OCI-LY3 (cell line): ENCODE measurements at regions not wholly inside any gene's neighbourhood (a gene's known extent, or its start where the extent isn't known, plus 50 kb on each side); places are given as distances from the start of the nearest gene placed in this dataset.

ENCODE experiments used
- H2AFZ ChIP-seq: fragments of 200-600, 300-600 bp; shearing (Covaris generic); 2 replicates; pipeline ENCODE4 v1.6.0; 2014; ENCODE audit warnings: antibody characterized with exemption, low read depth, low read length
- H3K27ac ChIP-seq: fragments of 200-600, 300-600 bp; sonication (generic); 2 replicates; pipeline ENCODE4 v1.5.1; 2014; ENCODE audit warnings: mild to moderate bottlenecking, low read length, moderate library complexity, mixed read lengths
- H3K27me3 ChIP-seq: fragments of 200-600, 300-600 bp; sonication (generic); 2 replicates; pipeline ENCODE4 v1.6.1; 2014; ENCODE audit warnings: low read depth, low read length, mixed read lengths
- H3K36me3 ChIP-seq: fragments of 200-600, 300-600 bp; sonication (generic); replicated peaks from 2 replicates; pipeline ENCODE3; 2014; ENCODE audit warnings: low read depth, low read length, mixed read lengths
- H3K4me1 ChIP-seq: fragments of 300-600, 200-600 bp; sonication (generic); 2 replicates; pipeline ENCODE4 v1.6.1; 2014; ENCODE audit warnings: low read length, mixed read lengths
- H3K4me2 ChIP-seq: fragments of 200-600, 300-600 bp; sonication (generic); 2 replicates; pipeline ENCODE4 v1.6.1; 2014; ENCODE audit warnings: low read length, mixed read lengths
- H3K4me3 ChIP-seq: fragments of 300-600, 200-600 bp; sonication (generic); 2 replicates; pipeline ENCODE4 v1.5.1; 2014; ENCODE audit warnings: antibody characterized with exemption, mild to moderate bottlenecking, low read length, moderate library complexity
- H3K79me2 ChIP-seq: fragments of 300-600, 200-600 bp; shearing (Covaris generic); 2 replicates; pipeline ENCODE4 v1.6.1; 2014; ENCODE audit warnings: mild to moderate bottlenecking, low read length, mixed read lengths
- H3K9ac ChIP-seq: fragments of 300-600, 200-600 bp; shearing (Covaris generic); 2 replicates; pipeline ENCODE4 v1.6.0; 2014; ENCODE audit warnings: mild to moderate bottlenecking, low read length, moderate library complexity
- H3K9me3 ChIP-seq: fragments of 200-600, 300-600 bp; shearing (Covaris generic); 2 replicates; pipeline ENCODE4 v1.6.1; 2014; ENCODE audit warnings: low read length, mixed read lengths; ENCODE audit not compliant: insufficient read depth
- H4K20me1 ChIP-seq: fragments of 200-600, 300-600 bp; sonication (generic); 2 replicates; pipeline ENCODE4 v1.6.1; 2016; ENCODE audit warnings: low read length, mixed read lengths; ENCODE audit not compliant: insufficient read depth
- EZH2phosphoT487 ChIP-seq: fragments of 200-600 bp; shearing (Covaris generic); IDR thresholded peaks from 2 replicates; pipeline ENCODE4 v1.6.1; 2018; ENCODE audit warnings: antibody characterized with exemption, mixed run types, low read depth
- TF ChIP-seq, protein P1 (sequence below): fragments of 200-600, 300-600 bp; sonication (generic); IDR thresholded peaks from 2 replicates; pipeline ENCODE4 v1.5.1; 2014; ENCODE audit warnings: antibody characterized with exemption, low read length, low read depth

DNA sequence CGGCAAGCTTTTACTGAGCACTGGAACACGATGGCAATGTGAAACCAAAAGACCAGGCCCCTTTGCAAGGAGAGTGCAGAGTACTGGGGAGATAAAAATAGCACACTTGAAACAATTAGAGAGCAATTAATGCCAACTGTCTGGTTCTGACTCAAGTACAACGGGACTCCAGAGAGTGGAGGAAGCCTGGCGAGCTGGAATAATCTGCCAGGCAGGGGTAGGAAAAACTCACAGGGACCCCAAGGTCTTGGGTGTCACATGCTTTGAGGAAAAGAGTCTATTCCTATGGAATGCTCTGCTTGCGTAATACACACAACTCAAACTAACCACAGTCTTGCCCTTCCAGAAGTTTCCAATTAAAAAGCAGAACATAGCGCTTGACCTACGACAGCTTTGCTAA lies 113.0 kb upstream of the CLMP start:
- Histone ChIP-seq H3K79me2 (no peaks in the 10 kb centered on the region), H3K4me1 (peaks cover 52% of the 10 kb centered on the region), H3K4me2 (peak overlapping the region; percentile 95), H4K20me1 (no peaks in the 10 kb centered on the region), H3K27ac (no peak overlapping the region), H2AFZ (no peak overlapping the region), H3K4me3 (no peak overlapping the region), H3K36me3 (no peaks in the 10 kb centered on the region), H3K9me3 (no peaks in the 10 kb centered on the region), H3K27me3 (0 out of 2 replicates have a peak, but pooled peaks cover 6% of the 10 kb centered on the region), H3K9ac (no peak overlapping the region)
- TF ChIP-seq EZH2phosphoT487 = no peak
- TF ChIP-seq, protein P1, sequence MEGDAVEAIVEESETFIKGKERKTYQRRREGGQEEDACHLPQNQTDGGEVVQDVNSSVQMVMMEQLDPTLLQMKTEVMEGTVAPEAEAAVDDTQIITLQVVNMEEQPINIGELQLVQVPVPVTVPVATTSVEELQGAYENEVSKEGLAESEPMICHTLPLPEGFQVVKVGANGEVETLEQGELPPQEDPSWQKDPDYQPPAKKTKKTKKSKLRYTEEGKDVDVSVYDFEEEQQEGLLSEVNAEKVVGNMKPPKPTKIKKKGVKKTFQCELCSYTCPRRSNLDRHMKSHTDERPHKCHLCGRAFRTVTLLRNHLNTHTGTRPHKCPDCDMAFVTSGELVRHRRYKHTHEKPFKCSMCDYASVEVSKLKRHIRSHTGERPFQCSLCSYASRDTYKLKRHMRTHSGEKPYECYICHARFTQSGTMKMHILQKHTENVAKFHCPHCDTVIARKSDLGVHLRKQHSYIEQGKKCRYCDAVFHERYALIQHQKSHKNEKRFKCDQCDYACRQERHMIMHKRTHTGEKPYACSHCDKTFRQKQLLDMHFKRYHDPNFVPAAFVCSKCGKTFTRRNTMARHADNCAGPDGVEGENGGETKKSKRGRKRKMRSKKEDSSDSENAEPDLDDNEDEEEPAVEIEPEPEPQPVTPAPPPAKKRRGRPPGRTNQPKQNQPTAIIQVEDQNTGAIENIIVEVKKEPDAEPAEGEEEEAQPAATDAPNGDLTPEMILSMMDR = no peak

DNA sequence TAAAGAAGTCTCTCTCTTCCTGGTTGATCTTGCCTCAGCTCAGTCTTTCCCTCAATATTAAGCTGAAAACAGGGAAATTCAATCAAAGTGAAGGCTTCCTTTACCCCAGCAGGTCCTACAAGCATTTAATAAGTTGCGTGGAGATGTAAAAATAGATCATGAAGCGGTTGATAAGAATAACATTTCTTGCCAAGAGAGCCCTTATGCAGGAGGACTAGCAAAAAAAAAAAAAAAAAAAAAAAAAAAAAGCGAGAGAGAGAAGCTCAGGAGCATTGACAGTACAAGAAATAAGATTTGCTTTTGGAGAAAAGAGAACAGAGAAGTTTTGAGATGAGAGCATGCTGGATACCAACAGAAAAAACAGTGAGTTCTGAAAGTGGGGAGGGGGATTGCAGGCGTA lies 112.2 kb upstream of the CLMP start:
- peak overlapping the region; percentile 45 for H3K4me3 ChIP-seq

DNA sequence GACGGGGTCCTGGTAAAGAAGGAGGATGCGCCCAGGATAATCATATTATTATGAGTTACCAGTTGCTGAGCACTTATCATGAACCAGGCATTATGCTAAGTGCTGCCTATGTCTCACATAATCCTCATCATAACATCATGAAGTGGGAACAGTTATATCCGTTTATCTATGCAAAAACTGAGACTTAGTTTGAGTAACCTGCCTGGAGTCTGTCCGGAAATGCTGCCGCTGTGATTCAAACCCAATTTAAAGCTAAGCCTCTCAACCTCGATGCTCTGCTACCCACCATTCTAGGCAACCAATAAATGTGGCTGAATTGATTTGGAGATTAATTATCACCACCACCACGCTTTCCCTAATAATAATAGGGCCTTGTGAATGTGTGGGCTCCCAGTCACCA lies 111.5 kb upstream of the CLMP start:
- Histone ChIP-seq H2AFZ (0 out of 2 replicates have a peak overlapping the region, but pooled peaks have one; percentile 36), H3K4me1 (peaks cover 63% of the 10 kb centered on the region), H3K79me2 (no peaks in the 10 kb centered on the region), H3K4me2 (peak overlapping the region; percentile 95), H3K9ac (peak overlapping the region; percentile 44; the same call in 1 of the 2 replicates), H3K27ac (peak overlapping the region; percentile 38), H3K4me3 (peak overlapping the region; percentile 45), H3K27me3 (0 out of 2 replicates have a peak, but pooled peaks cover 6% of the 10 kb centered on the region), H3K36me3 (no peaks in the 10 kb centered on the region), H3K9me3 (no peaks in the 10 kb centered on the region), H4K20me1 (no peaks in the 10 kb centered on the region)
- TF ChIP-seq, protein P1 = no peak
- no peak for TF ChIP-seq EZH2phosphoT487

More for the DNA sequence above, 112.2 kb upstream of the CLMP start:
- 0 out of 2 replicates have a peak, but pooled peaks cover 6% of the 10 kb centered on the region for H3K27me3 ChIP-seq
- H3K9ac ChIP-seq = peak overlapping the region; percentile 44; the same call in 1 of the 2 replicates
- peaks cover 58% of the 10 kb centered on the region for H3K4me1 ChIP-seq
- H3K79me2 ChIP-seq = no peaks in the 10 kb centered on the region
- no peaks in the 10 kb centered on the region for H3K9me3 ChIP-seq
- 0 out of 2 replicates have a peak overlapping the region, but pooled peaks have one; percentile 36 for H2AFZ ChIP-seq
- TF ChIP-seq, protein P1 = no peak
- TF ChIP-seq EZH2phosphoT487 = no peak
- H3K27ac ChIP-seq = peak overlapping the region; percentile 38
- no peaks in the 10 kb centered on the region for H4K20me1 ChIP-seq
- no peaks in the 10 kb centered on the region for H3K36me3 ChIP-seq
- H3K4me2 ChIP-seq = peak overlapping the region; percentile 95

DNA sequence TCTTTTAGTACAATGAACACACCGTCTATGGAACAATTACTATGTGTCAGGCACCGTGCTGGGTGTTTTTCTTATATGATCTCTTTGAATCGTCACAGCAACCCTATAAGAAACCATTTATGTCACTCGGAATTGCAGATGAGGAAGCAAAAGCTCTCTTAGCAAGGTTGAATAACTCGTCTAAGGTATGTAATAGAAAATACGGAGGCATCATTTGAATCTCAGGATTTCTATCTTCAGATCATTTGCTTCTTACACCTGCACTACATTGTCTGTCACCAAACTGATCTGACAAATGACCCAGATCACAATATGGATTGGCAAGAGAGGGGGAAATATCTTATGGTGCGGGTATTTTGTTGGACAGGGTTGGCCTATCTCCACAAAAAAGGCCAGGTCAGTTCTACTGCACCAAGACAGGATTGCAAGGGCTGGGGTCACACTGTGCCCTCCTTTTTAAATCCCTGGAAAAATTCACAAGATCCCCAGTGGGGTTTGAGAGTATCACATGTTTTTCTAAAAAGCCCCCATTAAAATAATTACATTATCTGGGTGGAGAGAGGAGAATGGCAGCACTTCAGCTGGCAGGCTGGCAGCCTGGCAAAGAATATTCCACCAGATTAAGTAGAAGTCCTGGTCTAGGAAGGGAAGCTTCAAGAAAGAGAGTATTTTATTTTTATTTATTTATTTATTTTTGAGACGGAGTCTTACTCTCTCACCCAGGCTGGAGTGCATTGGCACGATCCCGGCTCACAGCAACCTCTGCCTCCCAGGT lies 110.7 kb upstream of the CLMP start:
- Histone ChIP-seq H4K20me1 (no peaks in the 10 kb centered on the region), H3K9ac (peak overlapping the region; percentile 44), H3K27ac (peak overlapping the region; percentile 61), H2AFZ (peak overlapping the region; percentile 64; the same call in 1 of the 2 replicates), H3K79me2 (no peaks in the 10 kb centered on the region), H3K4me3 (peak overlapping the region; percentile 50), H3K9me3 (no peaks in the 10 kb centered on the region), H3K27me3 (peaks cover 12% of the 10 kb centered on the region), H3K4me1 (peaks cover 69% of the 10 kb centered on the region), H3K36me3 (no peaks in the 10 kb centered on the region), H3K4me2 (peak overlapping the region; percentile 95)
- no peak for TF ChIP-seq EZH2phosphoT487
- TF ChIP-seq, protein P1 = no peak
